GM23248 (cell line): ENCODE measurements at regions not wholly inside any gene's neighbourhood (a gene's known extent, or its start where the extent isn't known, plus 50 kb on each side); places are given as distances from the start of the nearest gene placed in this dataset.

Experiments
- EZH2 ChIP-seq: fragments of 200-600 bp; sonication (generic); IDR thresholded peaks from 2 replicates; pipeline ENCODE4 v1.6.1; 2018; ENCODE audit warnings: antibody characterized with exemption, mild to moderate bottlenecking; ENCODE audit not compliant: insufficient read depth, poor library complexity, severe bottlenecking
- EZH2phosphoT487 ChIP-seq: fragments of 200-600 bp; sonication (generic); IDR thresholded peaks from 2 replicates; pipeline ENCODE4 v1.6.1; 2018; ENCODE audit warnings: antibody characterized with exemption, moderate library complexity, mild to moderate bottlenecking, low read depth; ENCODE audit not compliant: insufficient read depth

DNA sequence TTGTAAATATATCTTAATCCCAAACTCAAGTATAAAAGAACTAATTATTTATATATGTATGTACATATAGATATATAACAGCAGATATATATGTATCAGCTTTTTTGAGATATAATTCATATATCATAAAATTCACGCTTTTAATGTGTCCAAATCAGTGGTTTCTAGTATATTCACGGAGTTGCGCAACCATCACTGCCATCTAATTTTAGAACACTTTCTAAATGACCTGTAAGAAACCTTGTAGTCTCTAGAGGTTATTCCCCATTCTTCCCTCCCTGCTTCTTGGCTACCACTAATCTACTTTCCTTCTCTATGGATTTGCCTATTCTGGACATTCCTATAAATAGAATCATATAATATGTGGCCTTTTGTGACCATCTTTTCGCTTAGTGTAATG, 163.5 kb upstream of the TCF4 start:
- no peak for TF ChIP-seq EZH2
- no peak for TF ChIP-seq EZH2phosphoT487
